ENCODE measurements at regions not wholly inside any gene's neighbourhood (a gene's known extent, or its start where the extent isn't known, plus 50 kb on each side); places are given as distances from the start of the nearest gene placed in this dataset.

- no peak for DNase-seq (ENCODE audit: extremely low spot score)
- POLR2A ChIA-PET, result no interaction called here
- TF ChIP-seq CTBP1 (IDR thresholded peaks at IDR 0.05; ENCODE audit: borderline replicate concordance) (no peak), FOXK2 (IDR thresholded peaks at IDR 0.05) (no peak), BHLHE40 (IDR thresholded peaks at IDR 0.05; ENCODE audit: borderline replicate concordance) (no peak), LEF1 (IDR thresholded peaks at IDR 0.05; ENCODE audit: borderline replicate concordance) (no peak), SP1 (IDR thresholded peaks at IDR 0.05) (no peak), FOXA1 (IDR thresholded peaks at IDR 0.05) (no peak), TARDBP (IDR thresholded peaks at IDR 0.05) (no peak), ARNT (IDR thresholded peaks at IDR 0.05) (no peak), SUZ12 (IDR thresholded peaks at IDR 0.05) (no peak), ELF4 (IDR thresholded peaks at IDR 0.05) (no peak), L3MBTL2 (conservative IDR thresholded peaks at IDR 0.05) (no peak), FOXM1 (IDR thresholded peaks at IDR 0.05; ENCODE audit: borderline replicate concordance) (no peak), PKNOX1 (IDR thresholded peaks at IDR 0.05) (no peak), NFRKB (IDR thresholded peaks at IDR 0.05) (no peak), HDGF (IDR thresholded peaks at IDR 0.05; ENCODE audit: borderline replicate concordance) (no peak), ZNF384 (IDR thresholded peaks at IDR 0.05) (no peak)
- CTCF ChIA-PET, result no interaction called here
These were observed 838.0 kb downstream of the RPS29 start for GRCh38 chr14:48748151-48748675.

- ChIA-PET POLR2A (no interaction called here), CTCF (no interaction called here)
- DNase-seq (ENCODE audit: extremely low spot score), result no peak
- TF ChIP-seq LEF1 (IDR thresholded peaks at IDR 0.05; ENCODE audit: borderline replicate concordance) (no peak), FOXM1 (IDR thresholded peaks at IDR 0.05; ENCODE audit: borderline replicate concordance) (no peak), HDGF (IDR thresholded peaks at IDR 0.05; ENCODE audit: borderline replicate concordance) (no peak), ELF4 (IDR thresholded peaks at IDR 0.05) (no peak), FOXK2 (IDR thresholded peaks at IDR 0.05) (no peak), BHLHE40 (IDR thresholded peaks at IDR 0.05; ENCODE audit: borderline replicate concordance) (no peak), PKNOX1 (IDR thresholded peaks at IDR 0.05) (no peak), SUZ12 (IDR thresholded peaks at IDR 0.05) (no peak), SP1 (IDR thresholded peaks at IDR 0.05) (no peak), L3MBTL2 (conservative IDR thresholded peaks at IDR 0.05) (no peak), ARNT (IDR thresholded peaks at IDR 0.05) (no peak), CTBP1 (IDR thresholded peaks at IDR 0.05; ENCODE audit: borderline replicate concordance) (no peak), FOXA1 (IDR thresholded peaks at IDR 0.05) (no peak), ZNF384 (IDR thresholded peaks at IDR 0.05) (no peak), NFRKB (IDR thresholded peaks at IDR 0.05) (no peak), TARDBP (IDR thresholded peaks at IDR 0.05) (no peak)
These were observed 838.6 kb downstream of the RPS29 start for GRCh38 chr14:48747561-48748089.

- ChIA-PET CTCF (no interaction called here), POLR2A (no interaction called here)
- DNase-seq (ENCODE audit: extremely low spot score), result no peak
- TF ChIP-seq L3MBTL2 (conservative IDR thresholded peaks at IDR 0.05) (no peak), ZNF384 (IDR thresholded peaks at IDR 0.05) (no peak), CTBP1 (IDR thresholded peaks at IDR 0.05; ENCODE audit: borderline replicate concordance) (no peak), FOXM1 (IDR thresholded peaks at IDR 0.05; ENCODE audit: borderline replicate concordance) (no peak), PKNOX1 (IDR thresholded peaks at IDR 0.05) (no peak)
These were observed 842.0 kb downstream of the RPS29 start for GRCh38 chr14:48744202-48744601.

GRCh38 chr14:48738186-48738925 is 847.8 kb downstream of the RPS29 start:
- no peak for DNase-seq (ENCODE audit: extremely low spot score)
- TF ChIP-seq FOXK2 (IDR thresholded peaks at IDR 0.05) (no peak), TARDBP (IDR thresholded peaks at IDR 0.05) (no peak), CTBP1 (IDR thresholded peaks at IDR 0.05; ENCODE audit: borderline replicate concordance) (no peak), PKNOX1 (IDR thresholded peaks at IDR 0.05) (no peak), ELF4 (IDR thresholded peaks at IDR 0.05) (no peak), SUZ12 (IDR thresholded peaks at IDR 0.05) (no peak), FOXA1 (IDR thresholded peaks at IDR 0.05) (no peak), HDGF (IDR thresholded peaks at IDR 0.05; ENCODE audit: borderline replicate concordance) (no peak), LEF1 (IDR thresholded peaks at IDR 0.05; ENCODE audit: borderline replicate concordance) (no peak), FOXM1 (IDR thresholded peaks at IDR 0.05; ENCODE audit: borderline replicate concordance) (no peak), BHLHE40 (IDR thresholded peaks at IDR 0.05; ENCODE audit: borderline replicate concordance) (no peak), L3MBTL2 (conservative IDR thresholded peaks at IDR 0.05) (no peak), ZNF384 (IDR thresholded peaks at IDR 0.05) (no peak), SP1 (IDR thresholded peaks at IDR 0.05) (no peak), NFRKB (IDR thresholded peaks at IDR 0.05) (no peak), ARNT (IDR thresholded peaks at IDR 0.05) (no peak)
- CTCF ChIA-PET, result no interaction called here
- POLR2A ChIA-PET, result no interaction called here

- ChIA-PET POLR2A (no interaction called here), CTCF (no interaction called here)
- no peak for DNase-seq (ENCODE audit: extremely low spot score)
- TF ChIP-seq CTBP1 (IDR thresholded peaks at IDR 0.05; ENCODE audit: borderline replicate concordance) (no peak), ZNF384 (IDR thresholded peaks at IDR 0.05) (no peak), FOXA1 (IDR thresholded peaks at IDR 0.05) (no peak), LEF1 (IDR thresholded peaks at IDR 0.05; ENCODE audit: borderline replicate concordance) (no peak)
These were observed 850.6 kb downstream of the RPS29 start for GRCh38 chr14:48735607-48736006.

All from HEK293T (cell line).